OCI-LY3 (cell line): ENCODE measurements at regions not wholly inside any gene's neighbourhood (a gene's known extent, or its start where the extent isn't known, plus 50 kb on each side); places are given as distances from the start of the nearest gene placed in this dataset.

ENCODE experiments used
- EZH2phosphoT487 ChIP-seq: fragments of 200-600 bp; shearing (Covaris generic); IDR thresholded peaks from 2 replicates; pipeline ENCODE4 v1.6.1; 2018; ENCODE audit warnings: antibody characterized with exemption, mixed run types, low read depth
- TF ChIP-seq, protein P1 (sequence below): fragments of 200-600, 300-600 bp; sonication (generic); IDR thresholded peaks from 2 replicates; pipeline ENCODE4 v1.5.1; 2014; ENCODE audit warnings: antibody characterized with exemption, low read length, low read depth

DNA sequence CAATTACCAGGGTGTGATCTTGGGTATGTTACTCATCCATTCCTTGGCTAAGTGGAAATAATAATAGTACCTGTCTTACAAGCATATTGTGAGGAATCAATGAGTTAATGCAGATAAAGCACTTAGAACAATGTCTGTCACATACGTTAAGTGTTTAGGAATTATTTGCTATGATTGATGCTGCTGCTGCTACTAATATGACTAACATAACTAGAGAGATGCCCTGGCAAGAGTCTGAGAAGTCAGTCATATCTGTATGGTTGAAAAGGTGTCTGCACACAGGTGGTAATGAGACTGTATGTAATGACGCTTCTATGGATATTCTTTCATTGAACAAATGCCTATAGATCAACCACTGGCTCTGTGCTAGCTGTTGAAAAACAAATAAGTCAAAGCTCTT lies 100.1 kb upstream of the PCGF5 start:
- TF ChIP-seq, protein P1, sequence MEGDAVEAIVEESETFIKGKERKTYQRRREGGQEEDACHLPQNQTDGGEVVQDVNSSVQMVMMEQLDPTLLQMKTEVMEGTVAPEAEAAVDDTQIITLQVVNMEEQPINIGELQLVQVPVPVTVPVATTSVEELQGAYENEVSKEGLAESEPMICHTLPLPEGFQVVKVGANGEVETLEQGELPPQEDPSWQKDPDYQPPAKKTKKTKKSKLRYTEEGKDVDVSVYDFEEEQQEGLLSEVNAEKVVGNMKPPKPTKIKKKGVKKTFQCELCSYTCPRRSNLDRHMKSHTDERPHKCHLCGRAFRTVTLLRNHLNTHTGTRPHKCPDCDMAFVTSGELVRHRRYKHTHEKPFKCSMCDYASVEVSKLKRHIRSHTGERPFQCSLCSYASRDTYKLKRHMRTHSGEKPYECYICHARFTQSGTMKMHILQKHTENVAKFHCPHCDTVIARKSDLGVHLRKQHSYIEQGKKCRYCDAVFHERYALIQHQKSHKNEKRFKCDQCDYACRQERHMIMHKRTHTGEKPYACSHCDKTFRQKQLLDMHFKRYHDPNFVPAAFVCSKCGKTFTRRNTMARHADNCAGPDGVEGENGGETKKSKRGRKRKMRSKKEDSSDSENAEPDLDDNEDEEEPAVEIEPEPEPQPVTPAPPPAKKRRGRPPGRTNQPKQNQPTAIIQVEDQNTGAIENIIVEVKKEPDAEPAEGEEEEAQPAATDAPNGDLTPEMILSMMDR: no peak
- no peak for TF ChIP-seq EZH2phosphoT487
